ENCODE measurements at regions not wholly inside any gene's neighbourhood (a gene's known extent, or its start where the extent isn't known, plus 50 kb on each side); places are given as distances from the start of the nearest gene placed in this dataset.
"Not testable (repeated sequence)": the region's sequence is repeated elsewhere in the genome, so short reads cannot be mapped to it uniquely, and the experiment has no call there.

DNA sequence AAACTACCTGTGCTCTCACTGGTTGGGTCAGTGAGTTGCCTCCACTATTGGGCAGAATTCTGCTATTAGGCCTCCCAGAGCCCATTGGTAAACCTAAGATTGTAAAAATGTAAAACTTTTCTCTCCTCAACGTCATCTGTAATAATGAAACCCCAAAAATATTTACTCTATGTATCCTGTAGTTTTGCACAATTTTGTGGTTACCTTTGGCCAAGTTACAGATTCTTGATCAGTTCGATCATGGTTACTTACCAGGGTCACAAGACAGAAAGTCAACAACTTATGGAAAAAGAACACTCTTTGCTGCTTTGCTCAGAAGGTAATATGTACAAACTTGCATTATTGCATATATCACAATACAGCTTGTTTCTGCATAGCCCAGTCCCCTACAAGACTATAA is 83.7 kb upstream of the KIF2A start:
- DNase-seq (ENCODE audit: low spot score) = not testable (repeated sequence)

- DNase-seq (ENCODE audit: low spot score) = not testable (repeated sequence)
Observed at GRCh38 chr5:62223312-62223670, 82.7 kb upstream of the KIF2A start.

DNA sequence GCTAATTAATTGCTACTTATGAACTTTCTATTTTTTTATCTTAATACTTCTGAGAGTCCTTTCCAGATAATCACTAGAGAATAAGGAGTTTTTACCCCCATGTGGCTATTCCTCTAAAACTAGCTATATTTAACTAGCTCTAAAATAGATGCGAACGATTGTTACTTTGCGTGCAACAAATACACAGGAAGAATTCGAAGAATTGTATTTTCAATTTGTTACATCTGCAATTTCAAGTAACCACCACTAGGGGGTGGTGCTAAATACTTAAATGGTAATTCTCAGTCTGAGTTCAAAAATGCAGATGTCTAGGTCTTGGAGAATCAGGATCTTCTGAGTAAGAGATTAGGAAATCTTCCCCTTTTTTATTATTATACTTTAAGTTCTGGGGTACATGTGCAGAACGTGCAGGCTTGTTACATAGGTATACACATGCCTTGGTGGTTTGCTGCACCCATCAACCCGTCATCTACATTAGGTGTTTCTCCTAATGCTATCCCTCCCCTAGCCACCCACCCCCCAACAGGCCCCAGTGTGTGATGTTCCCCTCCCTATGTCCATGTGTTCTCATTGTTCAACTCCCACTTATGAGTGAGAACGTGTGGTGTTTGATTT is 80.9 kb upstream of the KIF2A start:
- DNase-seq (ENCODE audit: low spot score) = not testable (repeated sequence)

DNA sequence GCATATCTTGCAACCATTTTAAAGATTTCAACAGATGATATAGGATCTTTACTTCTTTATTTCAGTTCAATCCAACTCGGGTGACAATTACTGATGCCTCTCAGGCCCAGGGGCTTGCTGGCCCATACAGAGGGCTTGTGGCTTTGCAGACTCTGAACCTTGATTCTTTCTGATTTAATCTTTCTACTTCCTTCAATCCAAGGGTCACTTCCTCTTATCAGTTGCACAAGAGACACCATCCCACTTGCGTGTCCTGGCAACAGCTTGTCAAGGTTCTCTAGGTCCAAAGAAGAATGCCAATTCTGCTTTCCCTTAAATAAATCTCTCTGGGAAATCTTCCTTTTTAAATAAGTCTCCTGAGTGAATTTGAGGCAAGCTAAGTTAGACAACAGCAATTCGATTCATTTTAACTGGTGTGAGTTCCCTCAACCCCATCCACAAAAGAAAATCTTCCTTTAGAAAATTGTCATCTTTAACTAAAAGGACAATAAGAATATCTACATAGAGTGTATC is 75.1 kb upstream of the KIF2A start:
- not testable (repeated sequence) for DNase-seq (ENCODE audit: low spot score)

DNA sequence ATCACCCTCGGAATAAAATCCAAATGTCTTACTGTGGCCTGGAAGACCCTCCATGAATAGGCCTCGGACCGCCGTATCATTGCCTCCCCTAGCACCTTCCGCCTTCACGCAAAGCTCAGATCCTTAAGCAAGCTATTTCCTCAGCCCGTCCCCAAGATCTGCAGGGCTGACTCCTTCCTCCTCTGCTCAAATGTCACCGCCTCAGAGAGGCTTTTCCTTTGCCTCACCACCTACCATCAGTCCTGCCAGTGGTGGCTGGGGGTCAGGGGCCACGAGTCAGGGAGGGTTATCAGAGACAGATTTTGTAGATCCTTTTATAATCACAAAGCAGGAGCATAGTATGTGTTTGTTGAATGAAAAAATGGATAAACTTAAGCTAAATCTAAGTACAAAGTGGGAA is 74.4 kb upstream of the KIF2A start:
- DNase-seq (ENCODE audit: low spot score) = no peak

DNA sequence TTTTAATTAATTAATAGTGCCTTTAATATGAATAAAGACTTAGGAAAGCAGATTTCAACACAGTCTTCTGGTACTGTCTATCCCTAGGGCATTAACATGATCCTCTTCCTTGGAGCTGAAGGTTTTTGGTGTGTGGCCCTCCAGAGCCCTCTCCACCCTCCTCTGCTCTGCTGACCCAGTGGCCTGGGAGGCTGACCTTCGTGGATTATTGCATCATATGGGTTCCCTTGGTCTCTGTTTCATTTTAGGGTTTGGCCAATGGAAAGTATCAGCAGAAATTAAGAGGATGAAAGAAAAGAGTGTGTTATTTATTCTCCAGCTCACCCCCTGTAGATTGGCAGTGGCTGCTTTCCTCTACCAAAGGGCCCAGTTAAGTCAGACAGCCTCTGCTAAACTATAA is 73.8 kb upstream of the KIF2A start:
- DNase-seq (ENCODE audit: low spot score) = not testable (repeated sequence)

GRCh38 chr5:62233083-62234046 is 72.6 kb upstream of the KIF2A start:
- not testable (repeated sequence) for DNase-seq (ENCODE audit: low spot score)

GRCh38 chr5:62236593-62236992 is 69.4 kb upstream of the KIF2A start:
- DNase-seq (ENCODE audit: low spot score) = not testable (repeated sequence)

- DNase-seq (ENCODE audit: low spot score) = not testable (repeated sequence)
Observed at GRCh38 chr5:62237944-62238343, 68.1 kb upstream of the KIF2A start.

DNA sequence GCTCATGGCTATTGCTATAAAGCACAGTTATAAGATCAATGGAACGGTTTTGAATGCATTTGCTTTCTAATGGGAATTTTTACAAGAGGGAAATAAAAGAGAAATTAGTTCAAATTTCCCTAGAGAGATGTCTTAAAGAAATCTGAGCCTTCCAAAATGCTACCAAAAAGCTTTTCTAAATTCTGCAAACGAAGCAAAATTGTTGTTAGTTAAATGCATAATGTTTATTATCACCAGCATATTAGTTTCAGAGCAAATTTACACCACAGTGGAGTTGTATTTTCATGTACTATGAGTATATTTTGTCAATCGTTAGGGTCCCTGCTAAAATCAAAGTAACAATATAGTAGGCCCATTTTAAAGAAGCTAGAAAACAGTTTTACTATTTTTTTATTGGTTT is 67.4 kb upstream of the KIF2A start:
- not testable (repeated sequence) for DNase-seq (ENCODE audit: low spot score)

DNA sequence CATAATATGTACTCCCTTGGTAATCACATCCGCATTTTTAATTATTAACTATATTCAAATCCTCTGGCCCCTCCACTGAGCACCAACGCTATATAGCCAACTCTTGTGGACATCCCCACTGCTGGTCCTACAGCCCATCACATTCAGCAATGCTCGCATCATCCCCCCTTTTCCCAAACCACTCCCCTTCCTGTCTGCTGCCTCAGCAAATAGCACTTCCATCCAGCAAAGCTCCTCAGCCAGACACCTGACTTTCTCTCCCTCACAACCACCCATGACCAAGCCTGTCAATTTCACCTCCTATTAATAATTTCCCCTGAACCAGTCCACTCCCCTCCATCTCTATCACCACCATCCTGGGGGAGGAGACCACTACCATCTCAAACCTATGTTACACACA is 65.5 kb upstream of the KIF2A start:
- not testable (repeated sequence) for DNase-seq (ENCODE audit: low spot score)

- DNase-seq (ENCODE audit: low spot score) = not testable (repeated sequence)
Observed at GRCh38 chr5:62242000-62242399, 64.0 kb upstream of the KIF2A start.

DNA sequence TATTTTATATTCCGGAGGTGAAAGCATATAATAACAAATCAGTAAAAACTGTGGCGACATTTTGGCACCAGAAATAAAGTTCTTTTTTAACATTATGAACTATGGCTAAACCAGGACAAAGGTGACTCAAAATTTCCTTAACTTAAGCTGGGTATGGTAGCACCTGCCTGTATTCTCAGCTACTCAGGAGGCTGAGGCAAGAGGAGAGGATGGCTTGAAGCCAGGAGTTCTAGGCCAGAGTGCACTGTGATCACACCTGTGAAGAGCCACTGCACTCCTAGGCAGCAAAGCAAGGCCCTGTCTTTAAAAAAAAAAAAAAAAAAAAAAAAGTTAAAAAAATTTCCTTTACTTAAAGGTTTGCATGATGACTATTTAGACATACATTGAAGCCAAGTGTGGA is 63.0 kb upstream of the KIF2A start:
- not testable (repeated sequence) for DNase-seq (ENCODE audit: low spot score)

- DNase-seq (ENCODE audit: low spot score) = not testable (repeated sequence)
Observed at GRCh38 chr5:62248192-62248591, 57.8 kb upstream of the KIF2A start.

- not testable (repeated sequence) for DNase-seq (ENCODE audit: low spot score)
Observed at GRCh38 chr5:62250085-62250484, 55.9 kb upstream of the KIF2A start.

DNA sequence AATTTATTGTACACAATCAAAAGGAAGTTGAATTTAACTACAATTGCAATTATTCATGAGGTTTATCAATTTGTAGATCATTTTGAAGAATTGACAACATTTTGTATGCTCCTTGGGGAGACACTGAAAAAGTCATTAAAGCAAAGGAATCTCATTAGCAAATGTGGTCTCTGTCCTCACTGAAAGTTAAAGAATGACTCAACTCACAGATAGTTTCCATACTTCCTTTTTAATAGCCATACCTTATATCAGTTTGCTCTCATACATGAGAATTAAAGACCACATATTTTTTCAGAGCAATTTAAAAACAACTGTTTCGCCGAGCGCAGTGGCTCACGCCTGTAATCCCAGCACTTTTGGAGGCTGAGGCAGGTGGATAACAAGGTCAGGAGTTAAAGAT is 55.1 kb upstream of the KIF2A start:
- DNase-seq (ENCODE audit: low spot score) = not testable (repeated sequence)

- DNase-seq (ENCODE audit: low spot score) = not testable (repeated sequence)
Observed at GRCh38 chr5:62252519-62252918, 53.5 kb upstream of the KIF2A start.

GRCh38 chr5:62255551-62255950 is 50.5 kb upstream of the KIF2A start:
- not testable (repeated sequence) for DNase-seq (ENCODE audit: low spot score)

GRCh38 chr5:62256161-62257019 is 49.6 kb upstream of the KIF2A start:
- no peak for DNase-seq (ENCODE audit: low spot score)

Measured in ecto neural progenitor cell (in vitro differentiated cells).